ENCODE measurements at regions not wholly inside any gene's neighbourhood (a gene's known extent, or its start where the extent isn't known, plus 50 kb on each side); places are given as distances from the start of the nearest gene placed in this dataset.
A peak's percentile ranks its signal among the peaks of the same experiment; 100 is the strongest.

GRCh38 chr4:115763051-115763450 lies 649.6 kb upstream of the NDST4 start:
- Histone ChIP-seq H3K27me3 (no peaks in the 10 kb centered on the region), H3K36me3 (no peaks in the 10 kb centered on the region), H3K27ac (no peak overlapping the region), H3K4me3 (no peak overlapping the region), H3K9me3 (no peaks in the 10 kb centered on the region), H3K4me1 (no peaks in the 10 kb centered on the region)
- intact Hi-C loops (cut with DNase I; ENCODE audit: low total_unique reads): no loop called here
- no peak for DNase-seq
- TF ChIP-seq POLR2A (IDR thresholded peaks at IDR 0.05): no peak
- no peak for TF ChIP-seq CTCF (IDR thresholded peaks at IDR 0.05)

- H3K27ac ChIP-seq: no peak overlapping the region
- peak in 1 of 2 donors; percentile 8 for DNase-seq
- no peaks in the 10 kb centered on the region for H3K36me3 ChIP-seq
- no peaks in the 10 kb centered on the region for H3K4me1 ChIP-seq
- TF ChIP-seq POLR2A (IDR thresholded peaks at IDR 0.05) (no peak), CTCF (IDR thresholded peaks at IDR 0.05) (no peak)
- intact Hi-C loops (cut with DNase I; ENCODE audit: low total_unique reads): no loop called here
- H3K9me3 ChIP-seq: no peaks in the 10 kb centered on the region
- no peaks in the 10 kb centered on the region for H3K27me3 ChIP-seq
- H3K4me3 ChIP-seq: no peak overlapping the region
Observed at GRCh38 chr4:115759231-115759630, 645.8 kb upstream of the NDST4 start.

GRCh38 chr4:115749404-115749803 lies 636.0 kb upstream of the NDST4 start:
- H3K4me3 ChIP-seq: no peak overlapping the region
- TF ChIP-seq CTCF (IDR thresholded peaks at IDR 0.05) (no peak), POLR2A (IDR thresholded peaks at IDR 0.05) (no peak)
- intact Hi-C loops (cut with DNase I; ENCODE audit: low total_unique reads): no loop called here
- H3K36me3 ChIP-seq: no peaks in the 10 kb centered on the region
- H3K27me3 ChIP-seq: no peaks in the 10 kb centered on the region
- no peaks in the 10 kb centered on the region for H3K9me3 ChIP-seq
- H3K4me1 ChIP-seq: no peaks in the 10 kb centered on the region
- DNase-seq: no peak
- H3K27ac ChIP-seq: no peak overlapping the region

- Histone ChIP-seq H3K4me3 (no peak overlapping the region), H3K27ac (no peak overlapping the region), H3K9me3 (no peaks in the 10 kb centered on the region), H3K4me1 (no peaks in the 10 kb centered on the region), H3K27me3 (no peaks in the 10 kb centered on the region), H3K36me3 (peaks cover 0 to 7% of the 10 kb centered on the region in 2 donors)
- TF ChIP-seq POLR2A (IDR thresholded peaks at IDR 0.05) (no peak), CTCF (IDR thresholded peaks at IDR 0.05) (no peak)
- intact Hi-C loops (cut with DNase I; ENCODE audit: low total_unique reads): no loop called here
- DNase-seq: no peak
Observed at GRCh38 chr4:115740806-115741205, 627.4 kb upstream of the NDST4 start.

GRCh38 chr4:115729739-115730266 lies 616.4 kb upstream of the NDST4 start:
- Histone ChIP-seq H3K4me3 (no peak overlapping the region), H3K36me3 (no peaks in the 10 kb centered on the region), H3K9me3 (no peaks in the 10 kb centered on the region), H3K4me1 (no peaks in the 10 kb centered on the region), H3K27me3 (no peaks in the 10 kb centered on the region), H3K27ac (no peak overlapping the region)
- DNase-seq: no peak
- TF ChIP-seq POLR2A (IDR thresholded peaks at IDR 0.05) (no peak), CTCF (IDR thresholded peaks at IDR 0.05) (no peak)
- intact Hi-C loops (cut with DNase I; ENCODE audit: low total_unique reads): no loop called here
